Hepatocyte (in vitro differentiated cells): ENCODE measurements at regions not wholly inside any gene's neighbourhood (a gene's known extent, or its start where the extent isn't known, plus 50 kb on each side); places are given as distances from the start of the nearest gene placed in this dataset.

Source experiments
- EZH2 ChIP-seq: fragments of 200-600 bp; sonication (generic); IDR thresholded peaks from 2 replicates; pipeline ENCODE4 v1.6.1; 2016; ENCODE audit warnings: antibody characterized with exemption, mild to moderate bottlenecking, borderline replicate concordance
- TF ChIP-seq, protein P1 (sequence below): fragments of 200-600 bp; sonication (generic); IDR thresholded peaks from 2 replicates; pipeline ENCODE4 v1.5.1; 2016; ENCODE audit warnings: antibody characterized with exemption, mild to moderate bottlenecking; ENCODE audit not compliant: poor library complexity

DNA sequence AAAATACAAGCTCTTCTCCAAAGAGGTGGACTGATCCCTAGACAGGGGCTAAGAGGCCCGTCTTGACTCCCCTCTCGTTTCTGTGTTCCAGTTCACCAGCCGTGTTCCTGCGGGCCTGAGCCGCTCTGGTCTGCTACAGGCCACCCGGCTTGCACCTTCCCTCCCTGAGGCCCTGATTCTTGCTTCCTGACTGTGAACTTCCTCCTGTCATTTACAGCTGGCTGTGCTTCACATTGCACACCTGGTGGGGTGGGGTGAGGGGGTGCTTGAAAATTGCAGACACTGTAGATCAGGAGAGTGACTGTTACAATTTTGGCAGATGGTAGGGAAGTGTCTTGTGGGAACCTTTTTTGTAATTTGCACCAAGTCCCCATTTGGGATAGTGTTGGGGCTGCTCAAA, 64.4 kb downstream of the TSN start:
- TF ChIP-seq, protein P1, sequence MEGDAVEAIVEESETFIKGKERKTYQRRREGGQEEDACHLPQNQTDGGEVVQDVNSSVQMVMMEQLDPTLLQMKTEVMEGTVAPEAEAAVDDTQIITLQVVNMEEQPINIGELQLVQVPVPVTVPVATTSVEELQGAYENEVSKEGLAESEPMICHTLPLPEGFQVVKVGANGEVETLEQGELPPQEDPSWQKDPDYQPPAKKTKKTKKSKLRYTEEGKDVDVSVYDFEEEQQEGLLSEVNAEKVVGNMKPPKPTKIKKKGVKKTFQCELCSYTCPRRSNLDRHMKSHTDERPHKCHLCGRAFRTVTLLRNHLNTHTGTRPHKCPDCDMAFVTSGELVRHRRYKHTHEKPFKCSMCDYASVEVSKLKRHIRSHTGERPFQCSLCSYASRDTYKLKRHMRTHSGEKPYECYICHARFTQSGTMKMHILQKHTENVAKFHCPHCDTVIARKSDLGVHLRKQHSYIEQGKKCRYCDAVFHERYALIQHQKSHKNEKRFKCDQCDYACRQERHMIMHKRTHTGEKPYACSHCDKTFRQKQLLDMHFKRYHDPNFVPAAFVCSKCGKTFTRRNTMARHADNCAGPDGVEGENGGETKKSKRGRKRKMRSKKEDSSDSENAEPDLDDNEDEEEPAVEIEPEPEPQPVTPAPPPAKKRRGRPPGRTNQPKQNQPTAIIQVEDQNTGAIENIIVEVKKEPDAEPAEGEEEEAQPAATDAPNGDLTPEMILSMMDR = no peak
- TF ChIP-seq EZH2 = no peak
